ENCODE measurements at regions not wholly inside any gene's neighbourhood (a gene's known extent, or its start where the extent isn't known, plus 50 kb on each side); places are given as distances from the start of the nearest gene placed in this dataset.

DNA sequence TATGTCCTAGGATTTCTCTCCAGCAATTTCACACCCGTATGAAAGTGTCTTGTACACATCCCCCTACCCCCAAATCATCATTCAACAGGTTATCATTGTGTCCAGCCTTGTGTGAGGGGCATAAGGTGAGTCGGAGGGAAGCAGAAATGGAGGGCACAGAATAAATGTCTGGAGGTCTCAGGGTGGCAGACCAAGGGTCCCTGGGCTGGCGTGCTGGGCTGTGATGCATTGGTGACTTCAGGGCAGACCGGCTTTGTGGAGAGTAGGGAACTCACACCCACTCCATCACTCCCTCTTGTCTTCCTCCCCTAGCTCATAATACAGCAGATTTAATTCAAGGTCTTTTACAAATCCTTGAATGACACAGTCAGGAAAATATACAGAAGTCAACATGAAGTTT, 191.7 kb upstream of the PMEPA1 start:
- Histone ChIP-seq H3K36me3 (no peaks in the 10 kb centered on the region), H3K9me3 (no peaks in the 10 kb centered on the region), H3K4me1 (peaks cover 0 to 6% (median 2%) of the 10 kb centered on the region in 4 donors), H3K27me3 (no peaks in the 10 kb centered on the region), H3K4me3 (no peak overlapping the region), H3K27ac (no peak overlapping the region)
- WGBS, 2 donors: 83 to 90% methylated on average over 4 of the region's 4 CpGs
- TF ChIP-seq EP300 (IDR thresholded peaks at IDR 0.05) (no peak), POLR2A (IDR thresholded peaks at IDR 0.05) (no peak), CTCF (IDR thresholded peaks at IDR 0.05) (no peak)
- no peak for DNase-seq (ENCODE audit: low spot score in 2 of 2)

GRCh38 chr20:57900226-57900905, 190.6 kb upstream of the PMEPA1 start:
- peaks cover 0 to 6% (median 2%) of the 10 kb centered on the region in 4 donors for H3K4me1 ChIP-seq
- H3K27me3 ChIP-seq: no peaks in the 10 kb centered on the region
- H3K4me3 ChIP-seq: no peak overlapping the region
- no peak overlapping the region for H3K27ac ChIP-seq
- H3K9me3 ChIP-seq: no peaks in the 10 kb centered on the region
- H3K36me3 ChIP-seq: no peaks in the 10 kb centered on the region
- TF ChIP-seq CTCF (IDR thresholded peaks at IDR 0.05) (no peak), EP300 (IDR thresholded peaks at IDR 0.05) (no peak), POLR2A (IDR thresholded peaks at IDR 0.05) (no peak)
- 72 to 73% methylated on average over 9 of the region's 9 CpGs for WGBS, 2 donors
- no peak for DNase-seq (ENCODE audit: low spot score in 2 of 2)

- 69 to 80% methylated on average over 7 of the region's 7 CpGs for WGBS, 2 donors
- TF ChIP-seq POLR2A (IDR thresholded peaks at IDR 0.05): no peak
- no peak for TF ChIP-seq CTCF (IDR thresholded peaks at IDR 0.05)
These were observed 189.7 kb upstream of the PMEPA1 start for GRCh38 chr20:57899554-57899953.

DNA sequence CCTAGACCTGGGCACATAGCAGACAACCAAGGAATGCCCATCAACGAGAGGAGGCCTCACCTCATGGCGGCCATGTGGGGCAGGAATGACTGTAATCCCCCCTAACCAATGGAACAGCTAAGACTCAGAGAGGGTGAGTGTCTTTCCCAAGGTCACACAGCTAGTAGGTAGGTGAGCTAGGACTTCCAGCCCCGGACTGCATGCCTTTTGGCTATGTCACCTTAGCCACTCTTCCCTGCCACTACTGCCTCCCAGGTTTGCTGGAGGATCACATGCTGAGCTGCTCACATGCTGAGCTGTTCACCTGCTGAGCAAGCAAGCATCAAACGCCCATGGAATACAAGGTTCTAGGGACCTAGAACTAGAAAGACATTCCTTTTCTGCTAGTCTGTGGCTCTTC, 188.5 kb upstream of the PMEPA1 start:
- H3K36me3 ChIP-seq: no peaks in the 10 kb centered on the region
- H3K9me3 ChIP-seq: no peaks in the 10 kb centered on the region
- H3K4me3 ChIP-seq: no peak overlapping the region
- no peak for TF ChIP-seq POLR2A (IDR thresholded peaks at IDR 0.05)
- no peak for TF ChIP-seq CTCF (IDR thresholded peaks at IDR 0.05)
- no peak for TF ChIP-seq EP300 (IDR thresholded peaks at IDR 0.05)
- WGBS, 2 donors: 95 to 98% methylated on average over 4 of the region's 4 CpGs
- H3K27ac ChIP-seq: no peak overlapping the region
- peaks cover 0 to 6% (median 2%) of the 10 kb centered on the region in 4 donors for H3K4me1 ChIP-seq
- H3K27me3 ChIP-seq: no peaks in the 10 kb centered on the region
- DNase-seq (ENCODE audit: low spot score in 2 of 2): no peak

More at GRCh38 chr20:57899554-57899953, 189.7 kb upstream of the PMEPA1 start:
- no peaks in the 10 kb centered on the region for H3K36me3 ChIP-seq
- peaks cover 0 to 6% (median 2%) of the 10 kb centered on the region in 4 donors for H3K4me1 ChIP-seq
- H3K27ac ChIP-seq: no peak overlapping the region
- no peak overlapping the region for H3K4me3 ChIP-seq
- no peaks in the 10 kb centered on the region for H3K9me3 ChIP-seq
- no peaks in the 10 kb centered on the region for H3K27me3 ChIP-seq
- DNase-seq (ENCODE audit: low spot score in 2 of 2): no peak

GRCh38 chr20:57897891-57898290, 188.1 kb upstream of the PMEPA1 start:
- H3K4me1 ChIP-seq: peaks cover 0 to 6% (median 2%) of the 10 kb centered on the region in 4 donors
- H3K27ac ChIP-seq: no peak overlapping the region
- no peaks in the 10 kb centered on the region for H3K27me3 ChIP-seq
- no peak for DNase-seq (ENCODE audit: low spot score in 2 of 2)
- no peak overlapping the region for H3K4me3 ChIP-seq
- no peaks in the 10 kb centered on the region for H3K9me3 ChIP-seq
- H3K36me3 ChIP-seq: no peaks in the 10 kb centered on the region
- no peak for TF ChIP-seq CTCF (IDR thresholded peaks at IDR 0.05)
- TF ChIP-seq EP300 (IDR thresholded peaks at IDR 0.05): no peak
- TF ChIP-seq POLR2A (IDR thresholded peaks at IDR 0.05): no peak
- whole genome bisulfite sequencing, 2 donors: 97 to 98% methylated on average over 4 of the region's 4 CpGs

All from tibial nerve (tissue), 4 donors.